ENCODE measurements at regions not wholly inside any gene's neighbourhood (a gene's known extent, or its start where the extent isn't known, plus 50 kb on each side); places are given as distances from the start of the nearest gene placed in this dataset.

- Histone ChIP-seq H3K4me1 (ENCODE audit: control insufficient read depth, insufficient read depth, low read length) (no peaks in the 10 kb centered on the region), H3K36me3 (ENCODE audit: control insufficient read depth, insufficient read depth, low read length) (no peaks in the 10 kb centered on the region), H3K9me3 (ENCODE audit: control insufficient read depth, low read length) (no peaks in the 10 kb centered on the region), H3K27ac (ENCODE audit: low read depth, low read length) (no peak overlapping the region), H3K9ac (ENCODE audit: extremely low read depth, low read length, poor library complexity, severe bottlenecking) (no peak overlapping the region), H3K4me3 (ENCODE audit: low read length) (no peak overlapping the region), H3K27me3 (ENCODE audit: control insufficient read depth, insufficient read depth, low read length, poor library complexity, severe bottlenecking) (no peaks in the 10 kb centered on the region)
- H3K36me3 Mint-ChIP-seq (ENCODE audit: low read depth), result peaks cover 2% of the 10 kb centered on the region
- H3K27ac Mint-ChIP-seq, result no peak overlapping the region
- H3K4me1 Mint-ChIP-seq, result peaks cover 22% of the 10 kb centered on the region
- no peaks in the 10 kb centered on the region for H3K27me3 Mint-ChIP-seq (ENCODE audit: insufficient read depth)
- H3K9me3 Mint-ChIP-seq, result no peaks in the 10 kb centered on the region
- no peak overlapping the region for H3K4me3 Mint-ChIP-seq
- no peak for TF ChIP-seq CTCF (conservative IDR thresholded peaks at IDR 0.05)
- no peak for DNase-seq
Measured at GRCh38 chr2:187877391-187877790, 323.2 kb upstream of the TFPI start.

- Mint-ChIP-seq H3K27ac (no peak overlapping the region), H3K9me3 (no peaks in the 10 kb centered on the region), H3K4me3 (no peak overlapping the region), H3K36me3 (ENCODE audit: low read depth) (peaks cover 2% of the 10 kb centered on the region), H3K27me3 (ENCODE audit: insufficient read depth) (no peaks in the 10 kb centered on the region), H3K4me1 (peaks cover 26% of the 10 kb centered on the region)
- H3K36me3 ChIP-seq (ENCODE audit: control insufficient read depth, insufficient read depth, low read length), result no peaks in the 10 kb centered on the region
- no peak overlapping the region for H3K9ac ChIP-seq (ENCODE audit: extremely low read depth, low read length, poor library complexity, severe bottlenecking)
- H3K27me3 ChIP-seq (ENCODE audit: control insufficient read depth, insufficient read depth, low read length, poor library complexity, severe bottlenecking), result no peaks in the 10 kb centered on the region
- TF ChIP-seq CTCF (conservative IDR thresholded peaks at IDR 0.05), result no peak
- 100% methylated on average over 1 of the region's 1 CpG; no CpG with 5 or more reads in 1 of the 2 experiments for WGBS, 2 experiments (ENCODE audit: insufficient coverage in 1 of 2, insufficient read length in 1 of 2)
- H3K9me3 ChIP-seq (ENCODE audit: control insufficient read depth, low read length), result no peaks in the 10 kb centered on the region
- H3K27ac ChIP-seq (ENCODE audit: low read depth, low read length), result no peak overlapping the region
- no peak for DNase-seq
- H3K4me1 ChIP-seq (ENCODE audit: control insufficient read depth, insufficient read depth, low read length), result no peaks in the 10 kb centered on the region
- no peak overlapping the region for H3K4me3 ChIP-seq (ENCODE audit: low read length)
Measured at GRCh38 chr2:187878112-187878511, 323.9 kb upstream of the TFPI start.

GRCh38 chr2:187879491-187879890 lies 325.3 kb upstream of the TFPI start:
- no peak for TF ChIP-seq CTCF (conservative IDR thresholded peaks at IDR 0.05)
- Mint-ChIP-seq H3K27me3 (ENCODE audit: insufficient read depth) (no peaks in the 10 kb centered on the region), H3K4me3 (no peak overlapping the region), H3K36me3 (ENCODE audit: low read depth) (peaks cover 2% of the 10 kb centered on the region), H3K4me1 (peaks cover 26% of the 10 kb centered on the region), H3K9me3 (no peaks in the 10 kb centered on the region), H3K27ac (no peak overlapping the region)
- WGBS, 2 experiments (ENCODE audit: insufficient coverage in 1 of 2, insufficient read length in 1 of 2), result 95% methylated on average over 4 of the region's 7 CpGs; no CpG with 5 or more reads in 1 of the 2 experiments
- Histone ChIP-seq H3K9ac (ENCODE audit: extremely low read depth, low read length, poor library complexity, severe bottlenecking) (no peak overlapping the region), H3K27ac (ENCODE audit: low read depth, low read length) (no peak overlapping the region), H3K4me3 (ENCODE audit: low read length) (no peak overlapping the region), H3K4me1 (ENCODE audit: control insufficient read depth, insufficient read depth, low read length) (no peaks in the 10 kb centered on the region), H3K27me3 (ENCODE audit: control insufficient read depth, insufficient read depth, low read length, poor library complexity, severe bottlenecking) (no peaks in the 10 kb centered on the region), H3K9me3 (ENCODE audit: control insufficient read depth, low read length) (no peaks in the 10 kb centered on the region), H3K36me3 (ENCODE audit: control insufficient read depth, insufficient read depth, low read length) (no peaks in the 10 kb centered on the region)
- no peak for DNase-seq

Measured in endodermal cell (in vitro differentiated cells).